GM10266 (cell line): ENCODE measurements at regions not wholly inside any gene's neighbourhood (a gene's known extent, or its start where the extent isn't known, plus 50 kb on each side); places are given as distances from the start of the nearest gene placed in this dataset.

ENCODE experiments used
- DNase-seq: peaks from one replicate; pipeline ENCODE4 v3.0.0; 2012; ENCODE audit errors: extremely low spot score
- TF ChIP-seq, protein P1 (sequence below): IDR thresholded peaks from 2 replicates; pipeline ENCODE4 v1.5.1; 2012; ENCODE audit warnings: mild to moderate bottlenecking, low read depth; ENCODE audit not compliant: control insufficient read depth, insufficient read depth; ENCODE audit errors: missing control alignments

GRCh38 chr12:126093908-126094307 lies 1028.7 kb downstream of the AACS start:
- TF ChIP-seq, protein P1, sequence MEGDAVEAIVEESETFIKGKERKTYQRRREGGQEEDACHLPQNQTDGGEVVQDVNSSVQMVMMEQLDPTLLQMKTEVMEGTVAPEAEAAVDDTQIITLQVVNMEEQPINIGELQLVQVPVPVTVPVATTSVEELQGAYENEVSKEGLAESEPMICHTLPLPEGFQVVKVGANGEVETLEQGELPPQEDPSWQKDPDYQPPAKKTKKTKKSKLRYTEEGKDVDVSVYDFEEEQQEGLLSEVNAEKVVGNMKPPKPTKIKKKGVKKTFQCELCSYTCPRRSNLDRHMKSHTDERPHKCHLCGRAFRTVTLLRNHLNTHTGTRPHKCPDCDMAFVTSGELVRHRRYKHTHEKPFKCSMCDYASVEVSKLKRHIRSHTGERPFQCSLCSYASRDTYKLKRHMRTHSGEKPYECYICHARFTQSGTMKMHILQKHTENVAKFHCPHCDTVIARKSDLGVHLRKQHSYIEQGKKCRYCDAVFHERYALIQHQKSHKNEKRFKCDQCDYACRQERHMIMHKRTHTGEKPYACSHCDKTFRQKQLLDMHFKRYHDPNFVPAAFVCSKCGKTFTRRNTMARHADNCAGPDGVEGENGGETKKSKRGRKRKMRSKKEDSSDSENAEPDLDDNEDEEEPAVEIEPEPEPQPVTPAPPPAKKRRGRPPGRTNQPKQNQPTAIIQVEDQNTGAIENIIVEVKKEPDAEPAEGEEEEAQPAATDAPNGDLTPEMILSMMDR, result no peak
- DNase-seq, result no peak

GRCh38 chr12:126095748-126096510 lies 1030.7 kb downstream of the AACS start:
- TF ChIP-seq, protein P1, result no peak

DNA sequence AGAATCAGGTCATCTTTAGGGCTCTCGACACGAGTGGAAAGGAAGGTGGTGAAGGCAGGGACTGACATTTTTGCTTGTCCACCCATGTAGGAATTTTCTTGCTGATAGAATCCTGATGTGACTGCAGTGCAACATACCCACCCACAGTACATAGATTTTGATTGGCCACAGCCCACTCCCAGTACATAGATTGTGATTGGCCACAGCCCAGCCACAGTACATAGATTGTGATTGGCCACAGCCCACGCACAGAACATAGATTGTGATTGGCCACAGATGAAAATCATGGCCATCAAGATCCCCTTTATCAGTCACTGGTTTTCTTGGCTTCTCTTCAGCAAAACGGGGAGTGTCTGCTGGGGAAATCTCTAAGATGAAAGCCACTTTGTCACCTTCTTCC lies 1041.5 kb downstream of the AACS start:
- DNase-seq, result no peak
- TF ChIP-seq, protein P1, result no peak

More at GRCh38 chr12:126095748-126096510, 1030.7 kb downstream of the AACS start:
- DNase-seq, result no peak

- no peak for DNase-seq
- TF ChIP-seq, protein P1, result no peak
Measured at GRCh38 chr12:126107659-126108058, 1042.4 kb downstream of the AACS start.

GRCh38 chr12:126108247-126108646 lies 1043.0 kb downstream of the AACS start:
- no peak for DNase-seq
- TF ChIP-seq, protein P1, result no peak

DNA sequence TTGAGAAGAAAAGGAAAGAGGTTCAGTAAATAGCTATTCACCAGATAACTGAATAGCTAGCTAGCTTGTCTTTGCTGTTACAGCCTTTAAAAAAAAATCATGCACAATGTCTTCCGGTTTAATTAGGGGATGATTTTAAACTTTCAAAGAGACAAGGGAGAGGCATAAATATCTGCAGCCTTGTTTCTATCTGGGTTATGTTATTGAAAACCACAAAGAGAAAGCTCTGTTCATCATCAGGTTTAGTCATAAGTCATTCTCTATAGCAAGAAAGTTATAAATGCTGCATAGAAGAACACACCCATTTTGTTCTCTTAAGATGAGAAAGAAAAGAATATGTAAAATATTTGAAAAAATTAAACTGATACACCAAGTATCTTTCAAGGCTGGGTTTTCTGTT lies 1046.9 kb downstream of the AACS start:
- TF ChIP-seq, protein P1, result no peak
- no peak for DNase-seq

DNA sequence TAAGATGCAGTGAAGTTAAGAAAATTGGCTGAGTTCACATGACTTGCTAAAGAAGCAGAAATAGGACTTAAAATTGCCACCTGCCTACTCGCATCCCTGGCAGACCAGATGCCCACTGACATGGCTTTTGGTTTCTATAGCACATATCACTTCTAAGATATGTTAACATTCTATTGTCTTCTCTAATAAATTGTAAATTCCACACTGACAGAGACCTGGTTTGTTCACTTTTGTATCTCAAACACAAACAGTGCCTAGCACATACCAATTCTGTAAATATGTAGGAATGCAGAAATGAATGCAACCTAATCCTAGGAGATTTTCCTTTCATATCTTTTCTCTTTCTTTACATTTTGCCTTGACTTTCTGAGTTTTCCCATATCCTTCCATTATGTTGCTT lies 1047.6 kb downstream of the AACS start:
- DNase-seq, result no peak
- TF ChIP-seq, protein P1, result no peak
